Fibroblast of peridontal ligament (primary cell): ENCODE measurements at regions not wholly inside any gene's neighbourhood (a gene's known extent, or its start where the extent isn't known, plus 50 kb on each side); places are given as distances from the start of the nearest gene placed in this dataset.

Experiments
- DNase-seq: peaks from one replicate; pipeline ENCODE4 v3.0.0-alpha.2; 2010; ENCODE audit errors: extremely low read depth

DNA sequence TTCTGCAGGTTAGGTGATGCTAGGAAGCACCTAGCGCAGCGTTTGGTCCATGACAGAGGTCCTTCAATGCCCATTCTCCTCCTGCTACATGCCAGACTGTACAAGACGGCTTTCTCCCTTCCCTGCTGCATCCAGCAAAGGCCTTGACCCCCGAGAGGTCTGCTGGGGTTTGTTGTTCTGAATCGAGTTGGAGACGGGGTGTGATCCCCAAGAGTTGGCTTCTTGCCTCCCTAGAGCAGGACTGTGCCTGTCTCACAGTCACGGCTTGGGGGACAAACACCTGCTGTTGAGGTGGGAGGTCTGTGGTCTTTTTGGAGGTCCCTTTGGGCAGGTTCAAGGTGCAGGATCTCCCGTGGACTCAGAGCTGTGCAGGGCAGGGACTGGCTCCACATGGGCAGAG is 352.3 kb upstream of the B3GAT1 start:
- no peak for DNase-seq

DNA sequence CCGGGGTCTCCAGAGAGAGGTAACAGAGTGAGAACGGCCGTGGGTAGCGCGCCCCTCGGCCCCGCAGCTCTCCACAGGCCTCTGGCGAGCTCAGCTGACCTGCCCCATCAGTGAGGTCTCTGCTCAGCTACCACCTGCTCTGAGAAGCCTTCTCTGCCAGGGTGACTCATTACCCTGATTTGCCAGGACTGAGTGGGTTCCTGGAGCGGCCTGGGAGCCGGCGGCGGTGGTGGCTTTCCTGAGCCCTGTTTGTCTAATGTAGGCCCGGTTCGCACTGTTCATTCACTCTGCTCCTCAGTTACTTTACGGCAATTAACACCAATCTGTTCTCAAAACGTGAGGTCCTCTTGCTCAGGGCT is 351.0 kb upstream of the B3GAT1 start:
- no peak for DNase-seq

DNA sequence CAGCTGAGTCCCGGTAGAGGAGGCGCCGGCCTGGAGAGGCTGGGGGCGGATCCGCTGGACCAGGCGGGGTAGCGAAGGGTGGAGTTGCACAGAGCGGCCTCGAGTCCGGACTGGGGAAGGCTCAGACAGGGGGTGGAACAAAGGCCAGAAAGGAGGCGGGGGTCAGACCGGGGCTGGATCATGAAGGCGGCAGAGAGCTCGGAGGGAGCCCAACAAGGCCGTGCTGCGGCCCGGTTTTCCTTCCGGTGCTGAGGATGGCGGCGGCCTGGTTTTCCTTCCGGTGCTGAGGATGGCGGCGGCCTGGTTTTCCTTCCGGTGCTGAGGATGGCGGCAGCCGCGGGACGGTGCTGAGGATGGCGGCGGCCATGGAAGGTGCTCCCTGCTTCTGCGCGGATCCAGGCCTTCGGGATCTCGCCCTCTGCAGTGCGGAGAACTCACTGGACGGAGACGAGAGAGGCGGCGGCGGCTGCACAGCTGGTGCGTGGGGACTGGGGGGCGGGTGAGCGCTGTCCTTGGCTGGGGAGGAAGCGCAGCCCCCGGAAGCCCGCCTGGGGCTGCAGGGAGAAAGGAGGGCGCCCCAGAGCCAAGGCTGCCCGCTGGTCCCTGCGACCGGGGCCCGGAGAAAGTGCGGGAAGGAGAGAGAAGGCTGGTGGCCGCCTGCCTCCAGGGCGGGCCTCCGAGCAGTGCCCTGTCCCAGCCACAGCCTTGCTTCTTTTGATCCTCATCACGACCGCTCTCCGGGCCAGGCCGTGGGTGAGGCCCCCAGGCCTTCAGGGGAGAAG is 350.4 kb upstream of the B3GAT1 start:
- no peak for DNase-seq

DNA sequence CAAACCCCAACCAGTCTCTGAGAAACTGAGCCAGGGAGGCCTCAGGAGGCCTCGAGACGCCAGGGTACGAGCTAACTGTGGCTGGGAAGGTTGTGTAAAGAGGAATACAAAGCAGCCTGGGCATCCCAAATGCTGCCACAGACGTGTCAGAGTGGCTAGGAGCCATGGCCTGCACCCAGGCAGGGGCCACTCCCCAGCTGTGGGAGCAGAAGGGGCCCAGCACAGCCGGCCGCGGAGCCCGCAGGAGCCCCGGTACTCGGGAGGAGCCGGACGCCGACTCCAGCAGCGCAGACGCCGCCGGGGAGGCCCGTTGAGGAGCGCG is 349.8 kb upstream of the B3GAT1 start:
- no peak for DNase-seq

DNA sequence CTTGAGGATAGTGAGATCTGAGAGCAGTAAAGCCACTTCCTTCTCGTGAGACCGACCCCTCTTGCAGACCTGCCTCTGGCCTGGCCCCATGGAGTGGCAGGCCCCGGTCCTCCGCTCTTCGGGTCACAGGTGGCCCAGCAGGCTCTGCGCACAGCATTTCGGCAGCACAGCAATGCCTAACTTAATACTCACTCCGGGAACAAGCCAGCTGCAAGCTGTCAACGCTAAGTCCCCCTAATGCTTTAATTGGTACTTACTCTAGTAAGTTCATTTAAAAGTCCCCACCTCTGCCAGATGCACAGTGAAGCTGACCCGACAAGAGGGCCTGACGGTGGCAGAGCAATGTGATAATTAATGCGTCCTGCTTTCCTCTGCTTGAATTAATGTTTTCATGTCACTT is 349.3 kb upstream of the B3GAT1 start:
- no peak for DNase-seq

DNA sequence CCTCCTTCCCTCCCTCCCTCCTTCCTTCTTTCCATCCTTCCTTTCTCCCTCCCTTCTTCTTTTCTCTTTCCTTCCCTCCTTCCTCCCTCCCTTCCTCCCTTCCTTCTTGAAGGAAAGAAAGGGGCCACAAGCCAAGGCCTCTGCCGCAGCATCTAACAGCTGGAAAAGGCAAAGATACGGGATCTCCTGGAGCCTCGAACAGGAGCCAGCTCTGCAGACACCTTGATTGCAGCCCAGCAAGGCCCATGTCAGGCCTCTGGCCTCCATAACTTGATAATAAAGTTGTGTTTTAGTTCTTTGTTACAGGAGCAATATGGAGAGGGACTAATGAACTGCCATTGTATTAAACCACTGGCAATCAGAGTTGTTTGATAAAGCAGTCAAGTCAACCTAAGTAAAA is 348.9 kb upstream of the B3GAT1 start:
- DNase-seq: no peak

DNA sequence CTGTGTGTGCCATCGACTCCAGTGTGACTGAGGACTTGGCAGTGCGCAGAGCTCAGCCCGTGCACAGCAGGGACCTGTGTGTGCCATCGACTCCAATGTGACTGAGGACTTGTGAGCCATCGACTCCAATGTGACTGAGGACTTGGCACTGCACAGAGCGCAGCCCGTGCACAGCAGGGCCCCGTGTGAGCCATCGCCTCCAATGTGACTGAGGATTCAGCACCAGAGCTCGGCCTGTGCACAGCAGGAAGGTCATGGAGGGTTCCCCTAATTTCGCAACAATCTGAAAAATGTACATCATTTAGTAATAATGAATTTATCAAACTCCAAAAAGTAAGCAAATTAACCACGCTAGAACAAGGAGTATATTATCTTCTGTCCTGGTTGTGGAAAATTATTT is 348.3 kb upstream of the B3GAT1 start:
- no peak for DNase-seq

- no peak for DNase-seq
Measured at GRCh38 chr11:134759855-134760254, 347.8 kb upstream of the B3GAT1 start.

DNA sequence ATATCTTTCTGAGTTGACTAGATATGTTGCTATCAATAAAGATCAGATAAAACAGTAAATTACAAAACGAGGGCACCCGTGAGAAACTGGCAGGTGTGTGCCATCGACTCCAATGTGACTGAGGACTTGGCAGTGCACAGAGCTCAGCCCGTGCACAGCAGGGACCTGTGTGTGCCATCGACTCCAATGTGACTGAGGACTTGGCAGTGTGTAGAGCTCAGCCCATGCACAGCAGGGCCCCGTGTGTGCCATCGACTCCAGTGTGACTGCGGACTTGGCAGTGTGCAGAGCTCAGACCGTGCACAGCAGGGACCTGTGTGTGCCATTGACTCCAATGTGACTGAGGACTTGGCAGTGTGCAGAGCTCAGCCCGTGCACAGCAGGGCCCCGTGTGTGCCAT is 347.2 kb upstream of the B3GAT1 start:
- DNase-seq: no peak

- no peak for DNase-seq
Measured at GRCh38 chr11:134758342-134758931, 346.4 kb upstream of the B3GAT1 start.

DNA sequence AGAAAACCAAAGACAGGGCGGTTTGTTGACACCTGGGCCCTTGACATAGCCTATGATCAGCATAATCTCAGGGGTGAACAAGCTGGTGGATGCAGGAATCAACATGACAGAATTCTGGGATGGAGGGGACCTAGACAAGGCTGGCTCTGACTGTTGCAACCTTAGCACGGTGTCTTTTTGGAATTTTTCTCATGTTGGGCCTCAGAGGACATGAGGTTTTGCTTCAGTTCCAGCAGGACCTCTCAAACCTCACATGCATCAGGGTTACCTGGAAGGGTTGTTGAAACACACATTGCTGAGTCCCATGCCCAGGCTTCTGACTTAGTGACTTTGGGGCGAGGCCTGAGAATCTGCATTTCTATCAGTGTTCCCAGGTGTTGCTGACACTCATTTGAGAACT is 345.6 kb upstream of the B3GAT1 start:
- DNase-seq: no peak

DNA sequence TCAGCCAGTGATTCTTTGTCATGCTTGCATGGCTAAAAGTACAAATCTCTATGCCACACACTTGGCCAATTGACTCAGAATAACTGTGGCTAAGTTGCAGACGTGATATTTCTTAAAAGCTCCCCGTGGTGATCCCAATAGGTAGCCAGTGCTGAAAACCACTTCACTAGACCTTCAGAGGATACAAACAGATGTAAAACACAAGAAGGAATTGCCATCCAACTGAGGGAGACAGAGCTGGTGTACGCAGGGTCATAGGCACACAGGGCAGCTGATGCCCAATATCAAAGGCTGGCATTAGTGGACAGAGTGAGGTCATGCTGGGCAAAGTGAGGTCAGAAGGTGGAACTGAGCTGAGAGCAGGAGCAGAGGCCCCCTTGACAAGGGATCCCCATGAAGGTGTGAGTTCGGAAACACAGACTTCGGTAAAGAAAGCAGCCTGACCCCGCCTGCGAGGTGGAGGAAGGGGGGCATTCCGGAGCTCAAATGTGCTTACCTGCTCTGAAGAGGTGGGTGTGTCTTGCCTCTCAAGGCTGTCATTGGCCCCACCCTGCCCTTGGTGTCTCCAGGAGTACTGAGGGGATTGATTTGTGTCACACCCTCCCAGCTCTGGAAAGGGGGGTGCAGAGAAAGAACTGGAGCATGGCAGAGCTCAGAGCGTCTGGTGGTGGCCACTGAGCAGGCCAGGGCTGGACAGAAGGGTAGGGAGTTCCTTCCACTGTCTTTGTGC is 344.9 kb upstream of the B3GAT1 start:
- DNase-seq: no peak

GRCh38 chr11:134755535-134755934 is 343.5 kb upstream of the B3GAT1 start:
- no peak for DNase-seq

DNA sequence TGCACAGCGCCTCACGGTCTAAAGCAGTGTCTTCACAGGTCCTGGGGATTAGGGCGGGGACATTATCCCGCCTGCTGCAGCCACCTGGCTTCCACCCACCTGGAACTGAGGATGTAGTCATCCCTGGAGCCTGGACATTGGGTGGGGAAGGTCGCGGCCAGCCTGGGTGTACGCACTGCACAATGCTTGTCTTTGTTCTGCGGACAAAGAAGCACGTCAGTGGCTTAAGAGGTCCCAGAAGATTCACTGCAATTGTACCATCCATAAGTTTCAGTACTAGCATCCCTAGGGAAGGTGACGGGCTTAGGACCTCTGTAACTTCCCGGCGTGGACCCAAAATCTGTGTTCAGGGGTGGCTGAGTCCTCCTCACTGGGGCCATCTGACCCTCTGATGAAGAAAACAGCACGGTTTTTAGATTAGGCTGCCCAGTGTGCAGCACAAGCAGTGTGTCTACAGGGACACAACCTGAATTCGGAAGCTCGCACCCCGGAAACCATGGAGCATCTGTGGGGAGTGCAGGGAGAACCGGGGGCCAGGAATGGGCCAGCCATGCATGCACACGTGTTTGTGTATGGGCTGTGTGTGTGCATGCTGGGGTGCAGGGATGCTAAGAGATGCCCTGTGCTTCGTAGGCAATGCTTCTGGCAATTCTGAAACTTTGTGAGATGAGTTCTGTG is 342.6 kb upstream of the B3GAT1 start:
- DNase-seq: no peak

- no peak for DNase-seq
Measured at GRCh38 chr11:134753771-134754520, 341.9 kb upstream of the B3GAT1 start.

DNA sequence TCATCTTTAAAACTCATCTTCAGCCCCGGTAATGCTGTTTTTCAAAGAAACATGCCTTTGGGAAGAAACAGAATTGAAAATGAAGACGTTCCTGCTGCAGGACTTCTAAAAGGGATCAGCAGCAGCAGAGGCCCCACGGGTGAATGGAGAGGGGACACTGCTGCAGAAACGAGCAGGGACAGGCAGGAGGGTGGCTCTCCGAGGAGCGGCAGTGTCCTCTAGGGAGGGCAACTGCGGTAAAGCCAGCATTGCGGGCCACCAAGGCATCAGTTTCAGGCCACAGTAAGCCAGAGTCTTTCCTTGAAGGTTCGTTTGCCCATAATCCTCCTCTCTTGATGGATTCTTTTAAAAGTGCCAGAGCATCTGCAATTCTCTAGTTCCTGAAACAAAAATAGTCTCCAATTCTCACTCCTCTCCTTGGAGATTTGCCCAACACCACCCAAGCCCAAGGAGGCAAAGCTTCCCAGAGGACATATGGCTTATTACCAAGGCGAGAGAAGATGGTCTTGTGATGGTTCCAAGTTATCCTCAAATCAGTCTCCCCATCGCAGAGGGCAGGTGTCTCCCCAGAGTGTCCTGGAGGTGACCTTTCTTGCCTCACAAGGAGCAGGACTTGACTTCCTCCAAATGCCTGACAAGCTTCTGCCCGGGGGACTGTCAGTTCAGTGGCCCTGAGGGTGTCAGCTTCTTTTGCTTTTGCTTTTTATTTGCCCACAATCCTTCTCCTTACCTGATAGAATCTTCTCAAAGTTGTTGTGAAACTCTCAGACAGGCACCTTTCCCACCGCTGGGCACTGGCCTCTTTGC is 341.1 kb upstream of the B3GAT1 start:
- no peak for DNase-seq

GRCh38 chr11:134752526-134752925 is 340.5 kb upstream of the B3GAT1 start:
- DNase-seq: no peak

DNA sequence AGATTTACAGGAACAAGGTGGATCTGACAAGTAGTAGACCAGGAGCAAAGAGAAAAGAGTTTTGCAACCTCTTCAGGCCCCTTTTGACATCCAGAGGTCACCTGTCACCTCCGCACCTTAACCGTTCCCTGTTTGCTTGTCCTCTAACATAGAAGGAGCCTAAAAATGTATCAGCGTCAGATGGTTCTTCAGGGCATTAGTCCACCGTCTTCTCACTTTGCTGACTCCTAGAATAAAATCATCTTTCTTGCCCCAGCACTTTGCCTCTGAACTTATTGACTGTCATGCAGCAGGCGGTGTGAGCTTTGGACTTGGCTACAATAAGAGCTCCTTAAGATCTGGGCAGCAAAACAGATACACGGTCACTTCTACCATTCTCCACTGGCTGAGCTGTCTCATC is 339.7 kb upstream of the B3GAT1 start:
- no peak for DNase-seq

DNA sequence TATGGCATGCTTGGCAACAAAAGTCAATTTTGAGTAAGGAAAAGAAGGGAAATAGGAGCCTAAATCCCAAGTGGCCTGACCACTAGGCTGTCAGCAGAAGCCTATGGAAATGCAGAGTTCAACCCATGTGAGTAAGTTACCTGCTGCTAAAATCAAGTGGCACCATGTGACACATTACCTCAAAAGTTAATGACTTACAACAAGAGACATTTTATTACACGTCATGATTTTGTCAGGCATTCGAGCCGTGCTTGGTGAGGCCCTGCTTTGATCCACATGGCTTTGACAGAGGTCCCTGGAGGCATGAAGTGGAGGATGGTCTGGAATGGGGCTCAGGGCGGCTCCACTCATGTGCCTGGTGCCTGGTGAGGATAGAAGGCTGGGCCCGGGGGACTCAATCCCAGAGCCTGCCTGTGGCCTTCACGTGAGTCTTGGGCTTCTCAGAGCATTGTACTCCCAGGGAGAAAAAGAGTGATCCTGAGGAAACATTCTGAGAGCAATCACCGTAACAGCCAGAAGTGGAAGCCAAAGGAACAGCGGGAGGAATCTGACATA is 339.1 kb upstream of the B3GAT1 start:
- no peak for DNase-seq

GRCh38 chr11:134750619-134751018 is 338.6 kb upstream of the B3GAT1 start:
- DNase-seq: no peak
